ENCODE measurements at regions not wholly inside any gene's neighbourhood (a gene's known extent, or its start where the extent isn't known, plus 50 kb on each side); places are given as distances from the start of the nearest gene placed in this dataset.

DNA sequence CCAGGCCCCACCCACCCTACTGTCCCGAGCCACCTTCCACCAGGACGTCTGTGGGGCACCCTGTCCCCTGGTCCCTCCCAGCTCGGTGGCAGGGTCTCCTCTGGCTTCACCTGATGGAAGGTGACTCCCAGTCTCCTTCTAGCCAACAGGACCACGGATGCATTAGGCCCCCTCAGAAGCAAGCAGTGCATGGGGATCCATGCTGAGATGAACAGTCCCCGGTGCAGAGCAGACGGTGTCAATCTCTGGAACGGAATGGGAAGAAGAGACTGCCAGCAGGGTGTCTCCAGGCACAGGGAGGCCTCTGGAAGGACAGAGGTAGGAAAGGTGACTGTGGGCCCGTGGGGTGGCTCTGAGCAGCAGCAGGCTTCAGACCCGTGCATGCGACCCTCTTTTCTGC, 65.2 kb upstream of the FZD7 start:
- Histone ChIP-seq H3K36me3 (ENCODE audit: control insufficient read depth in 2 of 2, extremely low read depth in 1 of 2, insufficient read depth in 2 of 2, low read length in 2 of 2) (no peaks in the 10 kb centered on the region), H3K9me1 (replicated peaks; ENCODE audit: control insufficient read depth, extremely low read depth, insufficient read depth, low read length) (no peaks in the 10 kb centered on the region), H3K9ac (replicated peaks; ENCODE audit: extremely low read depth, insufficient read depth, low read length) (no peak overlapping the region), H3K9me3 (replicated peaks; ENCODE audit: control insufficient read depth, insufficient read depth, low read length) (no peaks in the 10 kb centered on the region), H3K27me3 (ENCODE audit: control insufficient read depth in 2 of 2, insufficient read depth in 2 of 2, low read length in 2 of 2) (peaks cover 0 to 3% of the 10 kb centered on the region in 2 experiments), H3K79me2 (ENCODE audit: control insufficient read depth, insufficient read depth, low read length) (no peaks in the 10 kb centered on the region), H3K27ac (ENCODE audit: insufficient read depth, low read depth, low read length) (no peak overlapping the region), H4K20me1 (replicated peaks; ENCODE audit: control insufficient read depth, extremely low read depth, insufficient read depth, low read length) (no peaks in the 10 kb centered on the region), H3K4me2 (ENCODE audit: insufficient read depth, low read length) (no peak overlapping the region), H3K4me1 (ENCODE audit: control insufficient read depth, extremely low read depth, insufficient read depth, low read length) (no peaks in the 10 kb centered on the region), H2AFZ (ENCODE audit: low read depth, low read length) (no peak overlapping the region), H3K4me3 (replicated peaks in 1 of 3; ENCODE audit: insufficient read depth in 1 of 3, low read depth in 1 of 3, low read length in 3 of 3) (no peak overlapping the region)
- no peak for FAIRE-seq
- BruUV-seq (replicated peaks) = no TSS peak
- intact Hi-C loops (cut with micrococcal nuclease) = no loop called here
- DNase-seq (ENCODE audit: low read depth, low spot score) = no peak
- dilution Hi-C loops (cut with MboI; ENCODE audit: extremely low pct_ligation_motif_present, low sequenced_read_pairs) = no loop called here
- ChIA-PET CTCF (no interaction called here), POLR2A (no interaction called here)
- TF ChIP-seq JUN (IDR thresholded peaks at IDR 0.05; ENCODE audit: borderline replicate concordance, insufficient read depth, insufficient read length, low read depth) = no peak
- TF ChIP-seq, protein P1, sequence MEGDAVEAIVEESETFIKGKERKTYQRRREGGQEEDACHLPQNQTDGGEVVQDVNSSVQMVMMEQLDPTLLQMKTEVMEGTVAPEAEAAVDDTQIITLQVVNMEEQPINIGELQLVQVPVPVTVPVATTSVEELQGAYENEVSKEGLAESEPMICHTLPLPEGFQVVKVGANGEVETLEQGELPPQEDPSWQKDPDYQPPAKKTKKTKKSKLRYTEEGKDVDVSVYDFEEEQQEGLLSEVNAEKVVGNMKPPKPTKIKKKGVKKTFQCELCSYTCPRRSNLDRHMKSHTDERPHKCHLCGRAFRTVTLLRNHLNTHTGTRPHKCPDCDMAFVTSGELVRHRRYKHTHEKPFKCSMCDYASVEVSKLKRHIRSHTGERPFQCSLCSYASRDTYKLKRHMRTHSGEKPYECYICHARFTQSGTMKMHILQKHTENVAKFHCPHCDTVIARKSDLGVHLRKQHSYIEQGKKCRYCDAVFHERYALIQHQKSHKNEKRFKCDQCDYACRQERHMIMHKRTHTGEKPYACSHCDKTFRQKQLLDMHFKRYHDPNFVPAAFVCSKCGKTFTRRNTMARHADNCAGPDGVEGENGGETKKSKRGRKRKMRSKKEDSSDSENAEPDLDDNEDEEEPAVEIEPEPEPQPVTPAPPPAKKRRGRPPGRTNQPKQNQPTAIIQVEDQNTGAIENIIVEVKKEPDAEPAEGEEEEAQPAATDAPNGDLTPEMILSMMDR (IDR thresholded peaks at IDR 0.05; ENCODE audit: extremely low read depth in 1 of 2, insufficient read depth in 1 of 2, low read depth in 1 of 2, low read length in 2 of 2) = no peak
- no peak for TF ChIP-seq FOS (IDR thresholded peaks at IDR 0.05; ENCODE audit: borderline replicate concordance, insufficient read depth, low read length)
- no peak for TF ChIP-seq MYC (IDR thresholded peaks at IDR 0.05; ENCODE audit: low read depth, low read length)
- TF ChIP-seq POLR2A (IDR thresholded peaks at IDR 0.05; ENCODE audit: low read depth, low read length) = no peak
- TF ChIP-seq GATA2 (IDR thresholded peaks at IDR 0.05; ENCODE audit: insufficient read depth, insufficient read length, low read depth, low read length) = no peak
- no peak for TF ChIP-seq EZH2 (IDR thresholded peaks at IDR 0.05; ENCODE audit: borderline replicate concordance, low read depth, low read length, severe bottlenecking)

Data from endothelial cell of umbilical vein (primary cell).